HUES48 (cell line): ENCODE measurements at regions not wholly inside any gene's neighbourhood (a gene's known extent, or its start where the extent isn't known, plus 50 kb on each side); places are given as distances from the start of the nearest gene placed in this dataset.

Experiments
- H3K27ac ChIP-seq: one replicate; pipeline ENCODE4 v1.7.0; 2013; ENCODE audit warnings: low read depth, low read length, inconsistent platforms
- H3K27me3 ChIP-seq: 2 replicates; pipeline ENCODE4 v1.6.1; 2013; ENCODE audit warnings: mild to moderate bottlenecking, low read length; ENCODE audit not compliant: control insufficient read depth, insufficient read depth
- H3K36me3 ChIP-seq: 2 replicates; pipeline ENCODE4 v1.6.1; 2013; ENCODE audit warnings: low read length; ENCODE audit not compliant: control insufficient read depth, insufficient read depth
- H3K4me1 ChIP-seq: 2 replicates; pipeline ENCODE4 v1.6.1; 2013; ENCODE audit warnings: mild to moderate bottlenecking, low read length; ENCODE audit not compliant: control insufficient read depth, insufficient read depth
- H3K4me3 ChIP-seq: 2 replicates; pipeline ENCODE4 v1.5.1; 2013; ENCODE audit warnings: mild to moderate bottlenecking, low read depth, low read length
- H3K9ac ChIP-seq: 2 replicates; pipeline ENCODE4 v1.6.1; 2013; ENCODE audit warnings: mild to moderate bottlenecking, low read depth, low read length, moderate library complexity
- H3K9me3 ChIP-seq: 2 replicates; pipeline ENCODE4 v1.6.1; 2013; ENCODE audit warnings: low read length; ENCODE audit not compliant: control insufficient read depth, insufficient read depth

DNA sequence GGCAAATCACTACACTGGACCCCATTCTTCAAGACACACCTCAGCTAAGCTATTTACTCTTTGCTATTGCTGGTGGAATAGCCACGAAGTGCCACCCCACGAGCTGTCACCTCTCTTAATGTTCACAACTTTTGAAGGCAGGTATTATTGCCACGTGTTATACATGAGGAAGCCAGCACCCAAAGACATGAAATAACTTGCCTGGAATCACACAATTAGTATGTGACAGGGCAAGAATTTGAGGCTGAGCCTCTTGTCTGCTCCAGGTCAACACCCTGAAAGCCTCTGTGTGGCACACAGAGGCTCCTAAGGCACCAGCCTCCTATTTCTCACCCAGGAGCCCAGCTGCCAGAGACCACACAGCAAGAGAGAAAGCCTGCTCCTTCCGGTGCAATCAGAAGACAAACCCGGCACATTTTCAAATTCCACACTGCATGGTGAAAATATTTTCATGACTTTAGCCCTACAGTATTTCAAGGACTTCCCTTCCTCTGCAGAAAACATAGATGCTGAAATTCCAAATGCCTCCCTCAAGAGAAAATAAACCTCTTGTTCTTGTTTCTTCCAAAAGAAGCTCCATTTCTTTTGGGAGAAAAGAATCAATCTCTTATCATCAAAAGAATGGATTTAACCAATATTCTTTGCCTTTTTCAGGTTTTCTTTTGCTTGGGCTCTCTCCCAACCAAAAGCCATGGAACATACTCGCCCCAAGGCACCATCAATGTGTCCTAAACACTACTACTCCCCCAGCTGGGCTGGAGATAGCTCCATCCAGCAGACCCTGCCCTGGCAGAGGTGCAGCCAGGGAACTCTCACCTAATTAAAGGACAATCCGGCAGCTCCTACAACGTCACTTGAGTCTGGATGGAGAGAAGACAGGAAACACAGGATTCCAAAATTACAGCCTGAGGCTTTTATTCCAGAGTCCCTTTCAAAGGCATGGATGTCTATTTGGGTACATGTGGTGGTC lies 84.7 kb upstream of the THBS1 start:
- no peaks in the 10 kb centered on the region for H3K4me1 ChIP-seq
- no peaks in the 10 kb centered on the region for H3K9me3 ChIP-seq
- H3K9ac ChIP-seq: no peak overlapping the region
- H3K27ac ChIP-seq: no peak overlapping the region
- H3K36me3 ChIP-seq: no peaks in the 10 kb centered on the region
- no peak overlapping the region for H3K4me3 ChIP-seq
- H3K27me3 ChIP-seq: no peaks in the 10 kb centered on the region

DNA sequence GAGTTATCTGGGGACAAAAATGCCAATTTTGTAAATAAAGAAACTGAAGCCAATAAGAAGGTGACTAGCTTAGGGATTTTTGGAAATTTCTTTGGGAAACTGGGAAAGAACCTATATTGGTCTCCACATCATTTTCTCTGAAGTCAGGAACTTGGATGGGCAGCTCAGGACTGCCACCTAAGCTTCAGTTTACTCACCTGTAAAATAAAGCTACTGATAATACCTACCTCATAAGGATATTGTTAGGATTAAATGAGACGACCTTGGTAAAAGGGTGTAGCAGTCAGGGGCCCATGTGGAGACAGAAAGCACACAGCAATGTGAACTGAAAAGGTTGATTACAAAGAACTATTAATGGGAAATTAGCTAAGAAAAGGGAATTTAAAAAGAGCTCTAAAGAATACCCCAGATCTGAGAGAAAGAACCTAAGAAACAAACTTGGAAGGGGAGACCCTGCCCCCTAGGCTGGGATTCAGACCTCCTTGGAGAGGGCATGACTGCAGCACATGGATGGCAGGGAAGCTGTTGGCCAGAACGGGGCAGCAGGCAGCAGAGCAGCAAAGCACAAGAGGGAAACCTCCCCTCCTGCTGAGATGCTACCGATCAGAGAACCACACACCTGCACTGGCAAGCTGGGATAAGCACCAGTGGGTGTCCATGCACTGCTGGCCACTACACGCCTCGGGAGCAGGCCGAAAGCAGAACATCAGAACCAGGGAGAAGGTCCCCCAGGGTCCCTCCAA lies 83.7 kb upstream of the THBS1 start:
- H3K27ac ChIP-seq: no peak overlapping the region
- H3K4me3 ChIP-seq: no peak overlapping the region
- no peaks in the 10 kb centered on the region for H3K9me3 ChIP-seq
- H3K9ac ChIP-seq: no peak overlapping the region
- H3K36me3 ChIP-seq: no peaks in the 10 kb centered on the region
- no peaks in the 10 kb centered on the region for H3K4me1 ChIP-seq
- no peaks in the 10 kb centered on the region for H3K27me3 ChIP-seq

DNA sequence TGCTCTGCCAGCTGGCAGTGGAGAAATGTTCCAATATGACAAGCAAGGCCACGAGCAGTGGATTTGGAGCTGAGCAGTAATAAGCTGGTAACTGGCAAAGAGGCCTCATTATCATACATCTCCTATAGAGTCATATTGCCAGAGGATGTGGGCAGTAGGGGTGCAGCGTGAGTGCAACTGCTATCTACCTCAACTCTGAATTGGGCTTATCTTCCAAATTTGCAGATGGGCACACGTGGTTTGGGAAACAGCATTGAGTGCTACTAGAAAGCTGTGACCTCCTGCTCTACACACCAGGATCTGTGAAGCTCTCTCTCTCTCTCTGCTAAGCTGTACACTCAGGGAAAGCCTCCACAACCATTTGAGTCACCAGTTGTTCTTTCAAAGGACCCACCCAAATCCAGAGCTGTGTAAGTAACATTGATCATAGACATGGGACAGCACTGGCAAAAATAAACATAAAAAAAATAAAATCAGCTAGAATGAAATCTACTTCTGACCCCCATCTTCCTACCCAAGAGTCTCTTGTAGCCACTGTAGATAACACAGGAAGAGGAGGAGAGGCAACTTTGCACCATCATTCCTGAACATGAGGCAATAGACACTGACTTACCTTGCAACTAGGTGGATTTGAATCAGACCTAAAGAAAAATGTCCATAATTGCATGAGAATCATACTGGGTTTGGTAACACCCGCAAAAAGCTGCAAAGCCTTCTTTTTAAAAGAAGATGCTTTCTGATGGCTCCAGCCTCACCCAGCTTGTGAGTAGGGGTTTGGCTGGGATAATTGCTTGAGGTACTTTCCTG lies 82.9 kb upstream of the THBS1 start:
- Histone ChIP-seq H3K9me3 (no peaks in the 10 kb centered on the region), H3K4me3 (no peak overlapping the region)

DNA sequence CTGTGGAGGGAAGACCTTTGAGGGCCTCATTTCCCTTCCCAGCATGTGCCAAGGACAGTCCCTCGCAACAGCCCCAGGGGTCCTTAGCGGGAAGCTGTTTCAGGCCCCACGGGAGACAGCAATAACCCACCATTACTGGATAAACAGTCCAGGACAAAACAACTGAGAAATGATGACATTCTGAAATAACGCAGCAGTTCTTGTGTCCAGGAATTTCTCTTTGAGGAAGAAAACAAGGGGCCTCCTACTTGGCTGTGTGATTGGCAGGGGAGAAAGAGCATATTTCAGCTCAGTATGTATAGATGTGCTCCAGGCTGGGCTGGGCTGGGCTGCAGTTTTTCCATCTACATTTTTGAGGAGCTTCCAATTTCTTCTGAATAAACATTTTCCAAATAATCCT lies 82.2 kb upstream of the THBS1 start:
- Histone ChIP-seq H3K9ac (no peak overlapping the region), H3K4me3 (no peak overlapping the region), H3K27me3 (no peaks in the 10 kb centered on the region), H3K9me3 (no peaks in the 10 kb centered on the region), H3K27ac (no peak overlapping the region), H3K36me3 (no peaks in the 10 kb centered on the region), H3K4me1 (no peaks in the 10 kb centered on the region)

More for the DNA sequence above, 82.9 kb upstream of the THBS1 start:
- H3K36me3 ChIP-seq: no peaks in the 10 kb centered on the region
- H3K27me3 ChIP-seq: no peaks in the 10 kb centered on the region
- no peak overlapping the region for H3K9ac ChIP-seq
- no peaks in the 10 kb centered on the region for H3K4me1 ChIP-seq
- H3K27ac ChIP-seq: no peak overlapping the region

DNA sequence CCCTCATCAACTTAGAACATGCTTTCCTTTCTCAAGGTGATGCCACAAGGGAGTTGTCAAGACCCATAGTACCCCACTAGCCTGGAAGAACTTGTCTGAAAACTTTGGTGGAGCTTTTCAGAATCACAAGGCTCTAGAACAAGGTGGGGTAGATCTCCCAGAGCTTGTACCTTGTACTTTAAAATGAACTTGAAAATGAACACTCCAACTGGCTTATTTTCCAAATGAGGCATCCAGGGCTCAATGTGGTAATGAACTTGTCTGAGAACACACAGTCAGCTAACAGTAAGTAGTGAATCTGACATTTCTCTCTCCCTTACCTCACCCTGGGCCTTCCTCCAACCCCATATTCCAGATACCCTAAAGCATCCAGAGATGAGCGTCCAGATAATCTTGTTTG lies 81.8 kb upstream of the THBS1 start:
- Histone ChIP-seq H3K4me3 (no peak overlapping the region), H3K9me3 (no peaks in the 10 kb centered on the region), H3K27me3 (no peaks in the 10 kb centered on the region), H3K27ac (no peak overlapping the region), H3K36me3 (no peaks in the 10 kb centered on the region), H3K4me1 (no peaks in the 10 kb centered on the region), H3K9ac (no peak overlapping the region)

DNA sequence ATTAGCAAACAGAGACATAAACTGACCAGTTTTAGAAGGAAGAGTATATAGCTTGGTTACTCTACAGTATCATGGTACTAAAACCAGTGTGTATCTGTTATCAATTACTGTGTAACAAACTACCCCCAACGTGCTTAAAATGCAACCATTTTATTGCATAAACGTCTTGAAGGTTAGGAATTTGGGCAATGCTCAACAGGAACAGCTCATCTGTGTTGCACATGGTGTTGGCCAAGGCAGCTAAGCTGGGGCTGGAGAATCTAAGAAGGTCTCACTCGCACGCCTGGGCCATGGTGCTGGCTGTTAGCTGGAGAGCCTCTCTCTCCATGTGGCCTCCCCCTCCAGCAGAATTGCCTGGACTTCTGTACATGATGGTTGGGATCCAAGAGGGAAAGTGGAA lies 81.2 kb upstream of the THBS1 start:
- no peak overlapping the region for H3K27ac ChIP-seq
- no peaks in the 10 kb centered on the region for H3K36me3 ChIP-seq
- no peaks in the 10 kb centered on the region for H3K4me1 ChIP-seq
- no peaks in the 10 kb centered on the region for H3K9me3 ChIP-seq
- H3K4me3 ChIP-seq: no peak overlapping the region
- no peak overlapping the region for H3K9ac ChIP-seq
- no peaks in the 10 kb centered on the region for H3K27me3 ChIP-seq

DNA sequence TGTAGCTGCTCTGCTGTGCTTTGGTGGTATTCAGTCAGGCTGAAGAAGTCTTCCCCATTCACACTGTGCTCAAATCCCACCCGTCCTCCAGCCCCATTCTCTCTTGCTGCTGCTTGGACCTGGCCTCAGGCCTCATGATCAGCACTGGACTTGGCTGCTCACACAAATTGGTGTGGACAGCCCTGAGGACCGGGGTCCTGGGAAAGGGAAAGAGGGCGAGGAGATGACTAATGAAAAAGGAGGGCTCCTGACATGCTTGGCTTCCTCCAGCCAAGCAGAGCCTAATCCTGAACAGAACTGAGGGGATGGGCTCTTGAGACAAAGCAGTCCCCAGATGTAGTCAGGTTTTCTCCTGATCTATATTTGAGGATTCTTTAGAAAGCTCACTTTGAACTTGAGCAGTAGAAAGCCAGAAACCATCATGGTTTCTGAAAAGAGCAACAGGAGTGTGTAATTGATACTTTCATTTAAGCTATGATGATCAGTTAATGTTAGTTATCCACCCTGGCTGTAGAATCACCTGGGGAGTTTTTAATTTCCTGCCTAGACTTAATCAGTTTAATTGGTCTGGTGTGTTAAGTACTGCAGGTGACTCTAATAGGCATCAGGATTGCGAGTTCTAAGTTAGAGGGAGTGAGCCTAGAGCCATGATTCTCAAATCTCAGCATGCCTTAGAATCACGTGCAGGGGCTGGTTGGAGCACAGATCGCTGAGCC lies 79.4 kb upstream of the THBS1 start:
- Histone ChIP-seq H3K4me3 (no peak overlapping the region), H3K4me1 (no peaks in the 10 kb centered on the region), H3K27me3 (no peaks in the 10 kb centered on the region), H3K36me3 (no peaks in the 10 kb centered on the region), H3K9ac (no peak overlapping the region), H3K9me3 (no peaks in the 10 kb centered on the region), H3K27ac (no peak overlapping the region)

DNA sequence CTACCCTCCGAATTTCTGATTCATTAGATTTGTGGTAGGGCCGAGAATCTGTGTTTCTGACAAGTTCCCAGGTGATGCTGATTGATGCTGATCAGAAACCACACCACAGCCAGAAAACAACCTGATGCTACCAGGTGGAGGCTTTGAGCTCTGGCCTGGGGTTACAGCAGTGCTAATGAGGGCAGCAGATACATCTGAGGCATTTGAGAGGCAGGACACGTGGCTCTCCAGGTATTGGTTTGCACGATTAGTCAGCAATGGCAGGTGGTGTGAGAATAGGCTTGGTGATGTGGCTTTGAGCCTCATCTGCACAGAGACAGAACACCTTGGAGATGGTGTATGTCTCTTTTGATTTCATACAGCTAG lies 78.8 kb upstream of the THBS1 start:
- Histone ChIP-seq H3K36me3 (no peaks in the 10 kb centered on the region), H3K9ac (no peak overlapping the region), H3K27me3 (no peaks in the 10 kb centered on the region), H3K9me3 (no peaks in the 10 kb centered on the region), H3K4me1 (no peaks in the 10 kb centered on the region), H3K4me3 (no peak overlapping the region), H3K27ac (no peak overlapping the region)

DNA sequence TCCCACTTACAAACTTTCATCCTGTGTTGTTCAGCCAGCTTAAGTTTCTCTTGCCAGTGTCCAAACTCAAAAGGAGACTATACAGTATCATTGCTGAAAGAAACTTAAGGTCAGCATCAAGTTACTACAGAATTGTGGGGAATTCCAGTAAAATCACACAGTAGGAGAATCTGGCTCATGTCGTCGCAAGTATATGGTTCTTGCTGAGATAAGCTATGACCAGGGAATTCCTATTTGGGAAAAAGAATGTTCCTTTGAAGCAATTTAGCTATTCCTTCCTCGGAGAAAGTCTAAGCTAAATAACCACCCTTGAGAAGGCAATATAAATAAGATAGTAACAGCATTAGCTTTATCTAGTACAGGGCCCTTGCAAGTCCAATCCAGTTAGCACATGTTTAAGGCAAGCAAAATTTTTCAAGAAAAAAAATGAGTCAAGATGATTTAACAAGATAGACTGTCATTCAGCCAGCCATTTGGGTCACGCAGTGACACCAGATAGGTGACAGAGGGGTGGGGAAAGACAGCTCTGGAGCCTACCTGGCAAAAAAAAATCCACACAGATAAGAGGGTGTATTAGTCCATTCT lies 78.2 kb upstream of the THBS1 start:
- Histone ChIP-seq H3K27ac (no peak overlapping the region), H3K9me3 (no peaks in the 10 kb centered on the region), H3K4me1 (no peaks in the 10 kb centered on the region), H3K36me3 (no peaks in the 10 kb centered on the region), H3K27me3 (no peaks in the 10 kb centered on the region), H3K9ac (no peak overlapping the region), H3K4me3 (no peak overlapping the region)

DNA sequence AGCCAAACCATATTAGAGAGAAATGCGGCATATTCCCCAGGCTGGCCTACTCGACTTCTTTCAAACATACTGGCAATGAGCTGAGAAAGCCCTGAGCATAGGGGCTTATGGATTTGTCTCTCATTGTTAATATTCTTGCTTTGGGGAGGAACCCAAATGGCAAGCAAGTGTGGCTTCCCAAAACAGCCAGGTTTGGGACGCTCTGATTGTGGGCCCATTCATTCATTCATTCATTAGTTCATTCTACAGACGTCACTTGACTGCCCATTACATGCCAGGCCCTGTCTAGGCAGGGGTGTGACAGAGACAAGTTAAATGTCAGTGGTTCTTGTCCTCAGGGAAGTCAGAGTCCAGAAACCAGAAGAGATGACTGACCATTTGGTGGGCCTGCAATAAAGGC lies 77.4 kb upstream of the THBS1 start:
- Histone ChIP-seq H3K36me3 (no peaks in the 10 kb centered on the region), H3K4me3 (no peak overlapping the region), H3K4me1 (no peaks in the 10 kb centered on the region), H3K9me3 (no peaks in the 10 kb centered on the region), H3K27ac (no peak overlapping the region), H3K9ac (no peak overlapping the region), H3K27me3 (no peaks in the 10 kb centered on the region)
